DMS153 treated with DMSO at 0.1 percent for 48 hours (cell line): ENCODE measurements at regions not wholly inside any gene's neighbourhood (a gene's known extent, or its start where the extent isn't known, plus 50 kb on each side); places are given as distances from the start of the nearest gene placed in this dataset.
"Not testable (repeated sequence)": the region's sequence is repeated elsewhere in the genome, so short reads cannot be mapped to it uniquely, and the experiment has no call there.

Experiments used
- DNase-seq: peaks from one replicate; lab custom pipeline; 2025; ENCODE audit not compliant: unreplicated experiment; lab: John Stamatoyannopoulos, UW

DNA sequence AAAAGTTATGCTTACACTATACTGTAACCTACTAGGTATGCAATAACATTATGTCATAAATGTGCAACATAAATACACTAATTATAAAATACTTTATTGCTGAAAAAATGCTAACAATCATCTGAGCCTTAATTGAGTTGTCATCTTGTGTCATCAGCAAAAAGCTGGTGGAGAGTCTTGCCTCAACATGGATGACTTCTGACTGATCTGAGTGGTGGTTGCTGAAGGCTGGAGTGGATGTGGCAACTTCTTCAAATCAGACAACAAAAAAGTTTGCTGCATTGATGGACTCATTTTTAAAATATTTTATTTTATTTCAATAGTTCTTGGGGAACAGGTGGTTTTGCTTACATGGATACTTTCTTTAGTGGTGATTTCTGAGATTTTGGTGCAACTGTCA, 93.9 kb upstream of the AMN1 start:
- DNase-seq: no peak

DNA sequence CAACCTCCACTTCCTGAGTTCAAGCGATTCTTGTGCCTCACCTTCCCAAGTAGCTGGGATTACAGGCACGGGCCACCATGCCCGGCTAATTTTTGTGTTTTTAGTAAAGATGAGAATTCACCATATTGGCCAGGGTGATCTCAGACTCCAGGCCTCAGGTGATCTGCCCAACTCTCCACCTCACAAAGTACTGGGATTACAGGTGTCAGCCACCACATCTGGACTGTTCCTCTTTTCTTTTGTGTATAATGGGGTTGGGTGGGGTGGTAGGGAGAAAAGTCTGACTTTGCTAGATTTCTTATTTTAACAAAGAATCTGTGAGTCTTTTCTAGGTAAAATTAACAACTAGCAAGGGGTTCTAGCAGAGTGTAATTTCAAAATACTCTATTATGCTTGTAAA, 92.7 kb upstream of the AMN1 start:
- DNase-seq: no peak

DNA sequence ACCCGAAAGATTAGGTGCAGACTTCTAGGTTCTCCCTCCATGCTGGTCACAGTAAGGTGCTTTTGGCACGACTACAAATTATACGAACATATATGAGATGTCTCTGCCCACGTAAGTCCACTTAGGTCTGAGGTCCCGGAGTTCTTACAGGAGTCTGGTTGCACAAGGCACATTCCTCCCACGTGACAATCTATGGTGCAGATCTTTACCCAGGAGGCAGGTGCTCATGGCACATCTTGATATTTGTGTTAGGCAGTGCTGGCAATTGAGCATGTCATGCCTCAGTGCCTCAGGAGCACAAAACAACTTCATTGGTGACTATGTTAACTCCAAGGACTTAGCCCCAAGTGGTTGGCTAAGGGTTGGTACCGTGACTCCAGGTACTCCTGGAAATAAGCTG, 92.0 kb upstream of the AMN1 start:
- no peak for DNase-seq

DNA sequence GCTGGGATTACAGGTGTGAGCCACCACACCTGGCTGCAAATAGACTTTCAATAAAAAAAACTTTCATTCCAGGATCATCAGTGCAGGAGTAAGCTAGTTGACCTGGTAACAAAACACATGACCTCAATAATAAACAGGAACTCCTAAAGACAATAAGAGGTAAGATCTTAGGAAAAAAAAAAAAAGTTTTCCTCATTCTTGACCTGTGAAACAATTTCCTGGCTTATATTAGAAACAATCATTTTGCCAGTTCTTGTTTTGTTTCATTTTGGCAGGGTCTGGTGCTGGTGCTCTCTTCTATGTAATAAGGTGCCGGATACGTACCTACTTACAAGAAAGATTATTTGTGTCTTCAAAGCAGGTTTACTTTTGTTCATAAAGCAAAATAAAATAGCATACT, 90.6 kb upstream of the AMN1 start:
- no peak for DNase-seq

DNA sequence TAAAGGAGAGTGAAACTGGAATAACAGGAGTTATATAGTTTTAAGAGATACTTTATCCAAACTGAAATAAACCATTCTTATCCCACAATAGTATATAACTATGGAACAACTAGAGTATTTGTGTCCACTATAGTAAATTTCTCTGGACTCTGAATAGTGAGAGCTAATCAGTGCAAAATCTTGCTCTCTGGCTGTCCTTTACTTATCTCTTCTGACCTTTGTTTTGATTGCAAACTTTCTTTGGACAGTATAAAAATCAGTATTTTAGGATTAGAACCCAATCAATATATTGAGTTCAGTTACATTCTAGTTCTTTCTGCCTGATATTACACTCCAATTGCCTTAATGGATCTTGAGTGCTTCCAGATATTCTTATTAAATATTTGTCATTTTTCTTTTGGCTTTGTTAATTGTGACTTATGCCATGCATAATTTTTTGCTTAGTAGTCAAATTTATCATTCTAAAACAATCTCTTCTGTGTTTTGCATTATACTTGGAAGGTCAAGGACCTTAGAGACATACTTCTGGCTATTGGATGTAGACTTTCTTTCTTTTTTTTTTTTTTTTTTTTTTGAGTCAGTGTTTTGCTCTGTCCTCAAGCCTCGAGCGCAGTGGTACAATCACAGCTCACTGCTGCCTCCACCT, 89.9 kb upstream of the AMN1 start:
- no peak for DNase-seq

DNA sequence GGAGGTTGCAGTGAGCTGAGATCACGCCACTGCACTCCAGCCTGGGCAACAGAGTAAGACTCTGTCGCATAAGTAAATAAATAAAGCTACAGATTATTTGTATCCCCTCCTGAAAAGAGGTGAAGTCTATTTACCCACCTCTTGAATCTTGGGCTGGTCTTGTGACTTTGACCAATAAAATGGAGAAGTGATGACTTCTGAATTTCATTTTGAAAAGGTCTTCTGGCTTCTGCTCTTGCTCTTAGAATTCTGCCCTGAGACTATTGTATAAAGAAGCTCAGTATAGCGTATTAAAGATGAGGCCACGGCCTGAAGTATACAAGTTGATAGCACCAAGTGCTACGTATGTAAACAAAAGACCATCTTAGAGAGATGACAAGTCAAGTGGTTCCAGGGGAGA, 88.3 kb upstream of the AMN1 start:
- DNase-seq: no peak

DNA sequence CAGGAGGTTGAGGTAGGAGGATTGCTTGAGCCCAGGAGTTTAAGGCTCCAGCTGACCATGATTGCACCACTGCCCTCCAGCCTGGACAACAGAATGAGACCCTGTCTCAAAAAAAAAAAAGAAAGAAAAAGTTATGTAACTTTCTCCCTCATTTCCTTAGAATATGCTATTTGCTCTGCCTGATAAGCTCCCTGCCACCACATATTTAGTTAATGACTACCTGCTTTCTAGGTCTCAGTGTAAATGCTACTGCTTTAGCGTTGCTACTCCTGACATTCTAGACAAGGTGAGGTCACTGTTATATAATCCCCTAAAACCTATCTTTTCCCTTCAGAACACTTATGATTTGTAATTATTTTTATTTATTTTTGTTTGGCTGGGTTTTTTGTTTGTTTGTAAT, 86.3 kb upstream of the AMN1 start:
- DNase-seq: no peak

DNA sequence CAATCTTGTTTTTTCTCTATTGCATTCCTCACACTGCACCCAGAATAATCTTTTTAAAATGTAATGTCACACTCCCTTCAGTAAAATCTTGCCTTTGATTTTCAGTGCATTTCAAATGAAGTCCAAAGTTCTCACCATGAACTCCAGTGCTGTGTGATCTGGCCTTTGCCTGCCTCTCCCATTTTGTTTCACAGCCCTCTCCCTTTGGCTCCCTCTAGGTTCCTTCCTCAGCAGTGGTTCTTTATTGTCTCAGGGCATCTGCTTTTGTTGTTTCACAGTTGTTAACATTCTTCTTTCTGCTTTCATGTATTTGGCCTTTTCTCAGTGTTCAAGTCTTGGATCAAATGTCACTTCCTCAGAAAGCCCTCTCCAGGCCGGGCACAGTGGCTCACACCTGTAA, 84.5 kb upstream of the AMN1 start:
- DNase-seq: no peak

DNA sequence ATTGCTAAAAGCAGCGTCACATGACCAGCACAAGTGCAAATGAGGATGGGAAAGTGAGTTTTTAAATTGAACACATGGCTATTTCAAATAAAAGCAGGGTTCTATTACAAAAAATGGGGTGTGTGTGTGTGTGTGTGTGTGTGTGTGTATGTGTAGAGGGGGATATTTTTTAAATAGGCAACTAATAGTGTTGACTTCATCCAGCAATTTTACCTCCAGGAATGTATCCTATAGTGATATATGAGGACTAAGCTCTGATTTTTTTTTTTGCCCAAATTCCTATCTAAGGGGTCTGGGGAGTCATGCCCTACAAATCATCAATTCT, 78.9 kb upstream of the AMN1 start:
- DNase-seq: no peak

DNA sequence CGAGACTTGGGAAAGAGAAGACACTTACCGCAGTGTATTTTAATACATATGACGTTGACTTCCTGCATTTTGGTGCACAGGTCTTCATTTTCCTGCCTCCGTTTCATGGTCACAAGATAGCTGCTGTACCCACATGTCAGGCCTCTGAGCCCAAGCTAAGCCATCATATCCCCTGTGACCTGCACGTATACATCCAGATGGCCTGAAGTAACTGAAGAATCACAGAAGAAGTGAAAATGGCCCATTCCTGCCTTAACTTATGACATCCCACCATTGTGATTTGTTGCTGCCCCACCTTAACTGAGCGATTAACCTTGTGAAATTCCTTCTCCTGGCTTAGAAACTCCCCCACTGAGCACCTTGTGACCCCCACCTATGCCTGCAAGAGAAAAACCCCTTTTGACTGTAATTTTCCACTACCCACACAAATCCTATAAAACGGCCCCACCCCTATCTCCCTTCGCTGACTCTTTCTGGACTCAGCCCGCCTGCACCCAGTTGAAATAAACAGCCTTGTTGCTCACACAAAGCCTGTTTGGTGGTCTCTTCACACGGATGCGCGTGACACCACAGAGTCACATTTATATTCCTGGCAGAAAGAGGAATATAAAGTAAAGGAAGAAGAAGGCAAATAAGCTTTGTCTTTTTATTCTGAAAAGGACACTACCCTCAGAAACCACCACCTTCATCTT, 78.4 kb upstream of the AMN1 start:
- DNase-seq: not testable (repeated sequence)

DNA sequence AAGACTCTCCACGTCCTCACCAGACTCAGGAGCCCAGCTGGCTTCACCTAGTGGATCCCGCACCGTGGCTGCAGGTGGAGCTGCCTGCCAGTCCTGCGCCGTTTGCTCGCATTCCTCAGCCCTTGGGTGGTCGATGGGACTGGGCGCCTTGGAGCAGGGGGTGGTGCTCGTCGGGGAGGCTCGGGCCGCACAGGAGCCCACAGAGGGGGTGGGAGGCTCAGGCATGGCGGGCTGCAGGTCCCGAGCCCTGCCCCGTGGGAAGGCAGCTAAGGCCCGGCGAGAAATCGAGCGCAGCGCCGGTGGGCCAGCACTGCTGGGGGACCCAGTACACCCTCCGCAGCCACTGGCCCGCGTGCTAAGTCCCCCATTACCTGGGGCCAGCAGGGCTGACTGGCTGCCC, 76.9 kb upstream of the AMN1 start:
- not testable (repeated sequence) for DNase-seq

DNA sequence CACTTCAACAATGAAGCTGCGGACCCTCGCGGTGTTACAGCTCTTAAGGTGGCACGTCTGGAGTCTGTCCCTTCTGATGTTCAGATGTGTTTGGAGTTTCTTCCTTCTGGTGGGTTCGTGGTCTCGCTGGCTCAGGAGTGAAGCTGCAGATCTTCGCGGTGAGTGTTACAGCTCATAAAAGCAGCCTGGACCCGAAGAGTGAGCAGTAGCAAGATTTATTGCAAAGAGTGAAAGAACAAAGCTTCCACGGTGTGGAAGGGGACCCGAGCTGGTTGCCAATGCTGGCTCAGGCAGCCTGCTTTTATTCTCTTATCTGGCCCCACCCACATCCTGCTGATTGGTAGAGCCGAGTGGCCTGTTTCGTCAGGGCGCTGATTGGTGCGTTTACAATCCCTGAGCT, 75.9 kb upstream of the AMN1 start:
- DNase-seq: not testable (repeated sequence)

DNA sequence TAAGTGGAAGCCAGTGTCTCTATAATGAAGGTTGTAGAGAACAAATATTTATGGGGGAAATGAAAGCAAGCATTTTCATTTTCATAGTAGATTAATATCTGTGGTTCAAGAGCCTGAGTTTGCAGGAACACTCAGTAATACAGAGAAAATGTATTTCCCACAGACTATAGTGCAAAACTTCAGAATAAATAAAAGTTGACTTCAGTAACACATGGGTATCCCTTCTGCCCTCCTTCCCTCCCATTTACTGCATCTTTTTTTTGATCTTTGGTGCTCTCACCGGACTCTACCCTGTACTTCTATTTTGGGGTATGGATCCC, 75.3 kb upstream of the AMN1 start:
- no peak for DNase-seq

DNA sequence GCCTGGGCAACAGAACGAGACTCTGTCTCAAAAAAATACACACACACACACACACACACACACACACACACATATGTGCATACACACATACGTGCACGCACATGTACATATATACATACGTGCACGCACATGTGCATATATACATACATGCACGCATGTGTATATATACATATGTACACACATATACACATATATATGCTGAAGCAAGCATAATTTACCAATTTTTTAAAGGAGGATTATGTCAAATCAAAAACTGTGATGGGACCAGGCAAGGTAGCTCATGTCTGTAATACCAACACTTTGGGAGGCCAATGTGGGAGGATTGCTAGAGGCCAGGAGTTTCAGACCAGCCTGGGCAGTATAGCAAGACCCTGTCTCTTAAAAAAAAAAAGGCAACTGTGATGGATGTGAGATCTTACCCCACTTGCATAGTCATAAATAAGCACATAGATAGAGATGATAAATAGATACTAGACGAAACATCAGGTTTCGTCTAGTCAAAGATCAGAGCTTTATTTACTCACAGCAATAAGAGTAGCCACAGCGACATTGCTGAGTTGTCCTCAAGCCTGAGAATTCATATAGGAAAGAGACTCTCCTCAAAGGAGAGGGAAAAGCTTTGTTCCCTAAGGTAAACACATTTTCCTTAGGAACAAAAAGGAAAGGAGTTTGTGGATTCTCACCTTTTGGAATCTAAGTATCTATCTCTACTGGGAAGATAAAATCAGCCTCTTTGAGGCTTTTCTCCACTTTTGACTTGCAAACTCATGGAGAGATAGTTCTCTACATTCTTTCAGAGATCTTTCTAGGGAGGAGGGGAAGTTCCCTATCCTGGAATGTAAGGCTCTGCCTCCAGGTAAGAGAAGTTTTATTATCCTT, 74.7 kb upstream of the AMN1 start:
- no peak for DNase-seq

DNA sequence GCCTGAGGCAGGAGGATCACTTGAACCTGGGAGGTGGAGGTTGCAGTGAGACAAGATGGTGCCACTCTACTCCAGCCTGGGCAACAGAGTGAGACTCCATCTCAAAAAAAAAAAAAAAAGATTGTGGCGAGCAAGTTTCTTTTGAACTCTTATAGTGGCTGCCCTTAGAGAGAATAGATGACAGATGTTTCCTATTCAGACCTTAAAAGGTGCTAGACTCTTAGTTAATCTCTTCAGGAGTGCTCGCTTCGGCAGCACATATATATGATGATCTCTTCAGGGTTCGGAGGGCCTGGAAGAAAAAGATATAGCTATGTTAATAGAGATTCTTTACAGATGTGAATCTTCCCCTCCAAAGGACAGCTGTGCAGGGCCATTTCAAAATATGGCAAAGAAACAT, 73.1 kb upstream of the AMN1 start:
- DNase-seq: no peak

DNA sequence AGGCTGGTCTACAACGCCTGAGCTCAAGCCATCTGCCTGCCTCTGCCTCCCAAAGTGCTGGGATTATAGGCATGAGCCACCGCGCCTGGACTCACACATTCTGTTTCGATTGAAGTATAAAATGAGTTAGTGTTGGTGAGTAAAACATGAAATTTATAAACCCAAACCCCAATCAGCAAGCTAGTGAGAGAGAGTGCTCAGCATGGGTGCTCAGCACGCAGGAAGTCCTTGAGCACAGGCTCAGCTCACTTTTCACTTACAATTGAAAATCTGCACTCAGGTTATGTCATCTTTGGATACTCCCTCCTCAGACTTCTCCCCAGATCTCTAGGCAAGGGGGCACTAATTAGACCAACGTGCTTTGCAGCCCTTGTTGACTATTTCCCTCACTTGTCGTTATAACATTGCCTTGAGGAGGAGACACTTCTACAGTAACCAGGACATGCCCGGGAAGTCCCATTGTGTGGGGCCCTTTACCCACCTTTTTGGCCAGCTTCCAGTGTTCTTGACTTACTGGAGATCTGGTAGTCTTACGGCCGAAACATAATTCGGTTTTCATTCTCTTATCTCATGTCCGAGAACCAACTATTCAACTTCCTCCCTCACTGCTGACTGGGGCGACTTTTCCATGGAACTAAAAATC, 68.5 kb upstream of the AMN1 start:
- DNase-seq: no peak

DNA sequence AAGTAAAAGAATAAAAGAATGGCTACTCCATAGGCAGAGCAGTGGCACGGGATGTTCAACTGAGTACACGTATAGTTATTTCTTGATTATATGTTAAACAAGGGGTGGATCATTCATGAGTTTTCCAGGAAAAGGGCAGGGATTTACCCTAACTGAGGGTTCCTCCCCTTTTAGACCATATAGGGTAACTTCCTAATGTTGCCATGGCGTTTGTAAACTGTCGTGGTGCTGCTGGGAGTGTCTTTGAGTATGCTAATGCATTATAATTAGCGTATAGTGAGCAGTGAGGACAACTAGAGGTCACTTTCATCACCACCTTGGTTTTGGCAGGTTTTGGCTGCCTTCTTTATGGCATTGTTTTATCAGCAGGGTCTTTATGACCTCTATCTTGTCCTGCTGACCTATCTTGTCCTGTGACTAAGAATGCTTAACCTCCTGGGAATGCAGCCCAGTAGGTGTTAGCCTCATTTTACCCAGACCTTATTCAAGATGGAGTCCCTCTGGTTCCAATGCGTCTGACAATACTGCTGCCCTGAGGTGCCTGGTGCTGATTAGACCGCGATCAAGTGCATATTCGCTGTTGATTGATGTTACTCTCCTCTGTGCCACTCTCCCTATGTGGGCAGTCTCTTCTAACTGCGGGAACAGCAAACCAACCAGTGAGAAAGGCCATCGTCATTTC, 67.6 kb upstream of the AMN1 start:
- no peak for DNase-seq

DNA sequence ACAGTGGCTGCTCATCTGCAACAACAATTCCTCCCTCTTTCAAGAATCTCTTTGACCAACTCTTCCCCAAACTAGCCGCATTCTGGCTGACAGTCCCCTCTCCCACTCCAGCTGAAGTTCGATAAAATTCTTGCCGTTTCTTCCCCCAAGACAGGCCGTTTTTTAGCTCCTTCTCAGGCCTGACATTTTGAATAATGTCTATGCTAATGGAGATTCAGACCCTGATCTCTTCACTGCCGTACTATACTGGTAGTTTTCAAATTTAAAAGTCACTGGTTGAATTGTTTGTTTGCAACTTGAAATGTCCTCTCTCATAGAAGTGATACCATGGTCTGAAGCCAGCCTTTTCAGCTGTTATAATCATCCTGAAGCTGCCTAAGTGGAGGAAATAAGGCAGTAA, 65.9 kb upstream of the AMN1 start:
- no peak for DNase-seq

DNA sequence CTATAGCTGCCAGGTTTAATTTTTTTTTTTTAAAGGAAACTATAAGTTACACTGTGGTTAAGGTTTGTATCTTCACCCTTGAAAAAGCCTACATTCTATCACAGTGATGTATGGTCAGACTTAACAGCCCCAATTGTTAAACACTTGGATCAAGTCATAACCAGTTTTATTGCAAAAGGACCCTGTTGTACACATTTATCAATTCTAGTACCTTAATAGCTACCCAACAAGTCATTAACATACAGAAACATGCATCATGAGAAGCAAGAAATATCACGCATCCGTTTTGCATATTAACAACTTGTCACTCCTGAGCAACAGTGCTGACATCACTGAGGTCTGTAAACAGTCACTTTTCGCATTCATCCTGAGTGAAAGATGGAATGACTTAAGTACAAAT, 62.4 kb upstream of the AMN1 start:
- DNase-seq: not testable (repeated sequence)

DNA sequence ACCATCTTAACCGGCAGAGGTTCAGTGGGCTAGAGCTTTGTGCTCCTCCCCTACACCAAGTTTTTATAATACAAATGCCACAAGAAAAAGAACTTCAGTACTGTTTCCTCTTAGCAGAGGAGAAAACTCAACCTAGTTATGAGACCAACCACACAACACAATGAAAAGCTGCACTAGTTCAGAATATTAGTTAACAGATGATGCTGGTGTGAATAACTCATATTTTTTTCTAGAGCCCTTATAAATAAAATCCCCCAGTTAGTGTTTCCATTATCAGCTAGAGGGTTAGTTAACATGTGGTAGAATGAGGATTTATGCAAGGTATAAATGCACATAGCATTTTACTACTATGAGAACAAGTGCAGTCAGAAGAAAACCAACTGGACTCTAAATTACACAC, 61.9 kb upstream of the AMN1 start:
- no peak for DNase-seq

DNA sequence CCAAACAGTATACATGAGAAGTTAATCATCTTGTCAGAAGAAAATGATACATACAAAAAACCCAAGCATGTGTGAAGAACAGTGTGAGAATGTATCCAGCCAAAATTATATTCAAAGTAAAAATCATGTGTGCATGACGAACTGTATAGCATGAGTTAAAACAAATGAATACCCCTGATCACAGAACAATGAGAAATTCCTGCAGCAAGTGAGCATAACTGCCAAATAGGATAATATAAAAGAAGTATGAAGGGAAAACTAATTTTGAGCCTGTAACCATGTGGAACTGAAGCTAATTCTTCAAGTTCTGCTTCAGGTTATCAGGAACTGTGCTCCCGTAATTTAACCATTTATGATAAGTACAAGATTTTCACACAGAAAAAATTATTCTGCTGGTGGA, 56.5 kb upstream of the AMN1 start:
- DNase-seq: no peak
